AG09319 (cell line): ENCODE measurements at regions not wholly inside any gene's neighbourhood (a gene's known extent, or its start where the extent isn't known, plus 50 kb on each side); places are given as distances from the start of the nearest gene placed in this dataset.
"Not testable (repeated sequence)": the region's sequence is repeated elsewhere in the genome, so short reads cannot be mapped to it uniquely, and the experiment has no call there.

ENCODE experiments used
- DNase-seq: peaks from one replicate; pipeline ENCODE4 v3.0.0-alpha.2; 2010; ENCODE audit warnings: low read depth; ENCODE audit errors: extremely low read depth
- CTCF ChIP-seq: IDR thresholded peaks from 2 replicates; pipeline ENCODE4 v1.5.1; 2011; ENCODE audit warnings: low read depth, mild to moderate bottlenecking, inconsistent platforms, low read length, moderate library complexity

- DNase-seq = no peak
Observed at GRCh38 chr14:86334355-86334754, 804.4 kb downstream of the FLRT2 start.

GRCh38 chr14:86333493-86333892, 803.5 kb downstream of the FLRT2 start:
- DNase-seq = peak; percentile 2
- no peak for TF ChIP-seq CTCF

More at GRCh38 chr14:86334355-86334754, 804.4 kb downstream of the FLRT2 start:
- TF ChIP-seq CTCF = no peak

GRCh38 chr14:86331341-86331740, 801.4 kb downstream of the FLRT2 start:
- TF ChIP-seq CTCF = no peak
- no peak for DNase-seq

GRCh38 chr14:86321151-86321550, 791.2 kb downstream of the FLRT2 start:
- TF ChIP-seq CTCF = no peak
- DNase-seq = no peak

GRCh38 chr14:86312154-86312665, 782.3 kb downstream of the FLRT2 start:
- DNase-seq = not testable (repeated sequence)

- DNase-seq = no peak
- no peak for TF ChIP-seq CTCF
Observed at GRCh38 chr14:86311151-86311550, 781.2 kb downstream of the FLRT2 start.

- no peak for DNase-seq
- no peak for TF ChIP-seq CTCF
Observed at GRCh38 chr14:86310611-86311010, 780.7 kb downstream of the FLRT2 start.

GRCh38 chr14:86310148-86310547, 780.2 kb downstream of the FLRT2 start:
- no peak for DNase-seq
- TF ChIP-seq CTCF = no peak
